ENCODE measurements at regions not wholly inside any gene's neighbourhood (a gene's known extent, or its start where the extent isn't known, plus 50 kb on each side); places are given as distances from the start of the nearest gene placed in this dataset.

DNA sequence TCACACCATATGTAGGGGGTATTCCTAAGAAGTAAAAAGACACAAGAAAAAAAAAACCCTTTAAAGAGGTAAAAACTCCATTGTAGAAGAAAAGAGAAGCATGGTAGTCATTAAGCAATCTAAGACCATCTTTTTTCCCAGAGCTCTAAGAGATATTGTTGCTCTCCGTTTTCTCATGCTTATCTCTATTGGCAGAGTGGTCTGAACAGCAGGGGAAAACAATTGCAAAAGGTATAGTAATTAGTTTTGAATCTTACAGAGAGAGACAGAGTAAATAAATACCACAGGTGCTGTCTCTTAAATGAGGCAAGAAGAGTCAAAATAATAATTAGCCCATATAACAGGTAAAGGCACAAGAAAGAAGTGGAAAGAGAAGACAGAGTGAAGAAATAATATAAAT lies 821.4 kb upstream of the CA10 start:
- TF ChIP-seq, protein P1, sequence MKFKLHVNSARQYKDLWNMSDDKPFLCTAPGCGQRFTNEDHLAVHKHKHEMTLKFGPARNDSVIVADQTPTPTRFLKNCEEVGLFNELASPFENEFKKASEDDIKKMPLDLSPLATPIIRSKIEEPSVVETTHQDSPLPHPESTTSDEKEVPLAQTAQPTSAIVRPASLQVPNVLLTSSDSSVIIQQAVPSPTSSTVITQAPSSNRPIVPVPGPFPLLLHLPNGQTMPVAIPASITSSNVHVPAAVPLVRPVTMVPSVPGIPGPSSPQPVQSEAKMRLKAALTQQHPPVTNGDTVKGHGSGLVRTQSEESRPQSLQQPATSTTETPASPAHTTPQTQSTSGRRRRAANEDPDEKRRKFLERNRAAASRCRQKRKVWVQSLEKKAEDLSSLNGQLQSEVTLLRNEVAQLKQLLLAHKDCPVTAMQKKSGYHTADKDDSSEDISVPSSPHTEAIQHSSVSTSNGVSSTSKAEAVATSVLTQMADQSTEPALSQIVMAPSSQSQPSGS (CRISPR knock-in tag; IDR thresholded peaks at IDR 0.05): no peak
- TF ChIP-seq, protein P2, sequence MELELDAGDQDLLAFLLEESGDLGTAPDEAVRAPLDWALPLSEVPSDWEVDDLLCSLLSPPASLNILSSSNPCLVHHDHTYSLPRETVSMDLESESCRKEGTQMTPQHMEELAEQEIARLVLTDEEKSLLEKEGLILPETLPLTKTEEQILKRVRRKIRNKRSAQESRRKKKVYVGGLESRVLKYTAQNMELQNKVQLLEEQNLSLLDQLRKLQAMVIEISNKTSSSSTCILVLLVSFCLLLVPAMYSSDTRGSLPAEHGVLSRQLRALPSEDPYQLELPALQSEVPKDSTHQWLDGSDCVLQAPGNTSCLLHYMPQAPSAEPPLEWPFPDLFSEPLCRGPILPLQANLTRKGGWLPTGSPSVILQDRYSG (CRISPR knock-in tag; IDR thresholded peaks at IDR 0.05): no peak

Data from HepG2 (cell line).